Panc1 (cell line): ENCODE measurements at regions not wholly inside any gene's neighbourhood (a gene's known extent, or its start where the extent isn't known, plus 50 kb on each side); places are given as distances from the start of the nearest gene placed in this dataset.

Source experiments
- ATAC-seq: fragments of 200-7000 bp; cut with Tn5 transposase; 2 replicates; pipeline ENCODE4 v1.9.1; 2020; ENCODE audit warnings: mild to moderate bottlenecking, moderate library complexity
- BruUV-seq: library from RNA; stranded (reverse); fragments of 400-500 nt; replicated peaks from 2 replicates; lab custom pipeline; 2021; lab: Mats Ljungman, UMichigan
- CTCF ChIA-PET: fragments of 300-600 bp; sonication (Branson Sonifier 250); formaldehyde crosslinking; loops from one replicate; lab custom pipeline; 2022; ENCODE audit warnings: antibody characterized with exemption; lab: Charles Lee
- POLR2A ChIA-PET: fragments of 300-600 bp; sonication (Branson Sonifier 250); formaldehyde crosslinking; loops from one replicate; lab custom pipeline; 2022; ENCODE audit warnings: antibody characterized with exemption; lab: Charles Lee
- DNase-seq: peaks from one replicate; pipeline ENCODE4 v3.0.0-alpha.2; 2010; ENCODE audit warnings: low read depth, low spot score
- H3K27ac ChIP-seq: 2 replicates; pipeline ENCODE4 v1.5.1; 2011; ENCODE audit warnings: mild to moderate bottlenecking, low read length, inconsistent platforms
- H3K27me3 ChIP-seq: fragments of 200-500 bp; sonication (Bioruptor generic); 2 replicates; pipeline ENCODE4 v1.6.0; 2014; ENCODE audit warnings: low read length, inconsistent platforms; ENCODE audit not compliant: control insufficient read depth, insufficient read depth
- H3K36me3 ChIP-seq: fragments of 200-500 bp; sonication (Bioruptor generic); 2 replicates; pipeline ENCODE4 v1.5.1; 2014; ENCODE audit warnings: inconsistent platforms, mild to moderate bottlenecking, low read length, moderate library complexity; ENCODE audit not compliant: control insufficient read depth, insufficient read depth
- H3K4me1 ChIP-seq: 2 replicates; pipeline ENCODE4 v1.5.1; 2011; ENCODE audit warnings: inconsistent platforms, mild to moderate bottlenecking, low read length, moderate library complexity; ENCODE audit not compliant: control insufficient read depth, insufficient read depth
- H3K4me3 ChIP-seq, 2 experiments: 2 replicates each; pipeline ENCODE4 v1.5.1; 2011 to 2012; ENCODE audit warnings: low read depth in 2 of 2, low read length in 2 of 2, mild to moderate bottlenecking in 2 of 2, inconsistent platforms in 1 of 2, moderate library complexity in 1 of 2
- H3K9me3 ChIP-seq: fragments of 200-500 bp; sonication (Bioruptor generic); 2 replicates; pipeline ENCODE4 v1.5.1; 2014; ENCODE audit warnings: low read depth, mild to moderate bottlenecking, inconsistent platforms, low read length, moderate library complexity; ENCODE audit not compliant: control insufficient read depth, insufficient read depth
- CTCF ChIP-seq: fragments of 450-650 bp; IDR thresholded peaks from 2 replicates; pipeline ENCODE4 v1.5.1; 2017; ENCODE audit warnings: mild to moderate bottlenecking
- POLR2AphosphoS5 ChIP-seq: IDR thresholded peaks from 2 replicates; pipeline ENCODE4 v1.6.1; 2012; ENCODE audit warnings: mild to moderate bottlenecking, low read depth, low read length, moderate library complexity
- REST ChIP-seq, 2 experiments: IDR thresholded peaks; 2 replicates each; pipeline ENCODE4 v1.6.1; 2011 to 2012; ENCODE audit warnings: low read depth in 2 of 2, control low read depth in 1 of 2, low read length in 1 of 2, mild to moderate bottlenecking in 1 of 2, moderate library complexity in 1 of 2; ENCODE audit not compliant: insufficient read depth in 1 of 2
- SIN3A ChIP-seq: IDR thresholded peaks from 2 replicates; pipeline ENCODE4 v1.6.1; 2012; ENCODE audit warnings: low read depth, mild to moderate bottlenecking, low read length, moderate library complexity, borderline replicate concordance; ENCODE audit not compliant: insufficient read depth
- TCF7L2 ChIP-seq: IDR thresholded peaks from 2 replicates; pipeline ENCODE4 v1.6.1; 2011; ENCODE audit warnings: mild to moderate bottlenecking, low read depth, low read length, inconsistent platforms
- in situ Hi-C: cut with HindIII; loops from 2 replicates; pipeline ENCODE4 v1.10.0; 2016; ENCODE audit warnings: low sequenced_read_pairs, low pct_unique_long_range_greater_than_20kb
- intact Hi-C: fragments of 100-400 bp; cut with micrococcal nuclease; formaldehyde crosslinking; loops from one replicate; pipeline ENCODE4 v1.10.0; 2022; ENCODE audit not compliant: unreplicated experiment

GRCh38 chr10:118926441-118926840 is 103.1 kb upstream of the NANOS1 start:
- no peak for TF ChIP-seq POLR2AphosphoS5
- no peak for TF ChIP-seq REST (IDR thresholded peaks at IDR 0.05; ENCODE audit: insufficient read depth in 1 of 2, low read depth in 2 of 2, low read length in 1 of 2)
- no peak for TF ChIP-seq CTCF
- no peak for TF ChIP-seq TCF7L2
- no peak for TF ChIP-seq SIN3A
- no TSS peak for BruUV-seq
- H3K27ac ChIP-seq, result no peak overlapping the region
- no peaks in the 10 kb centered on the region for H3K4me1 ChIP-seq
- peaks cover 6% of the 10 kb centered on the region; the same call in 1 of the 2 replicates for H3K9me3 ChIP-seq
- CTCF ChIA-PET, result no interaction called here
- ATAC-seq (no peak), DNase-seq (no peak)
- H3K4me3 ChIP-seq, result no peak overlapping the region
- no peaks in the 10 kb centered on the region for H3K36me3 ChIP-seq
- POLR2A ChIA-PET, result no interaction called here
- H3K27me3 ChIP-seq, result no peaks in the 10 kb centered on the region
- intact Hi-C loops, result no loop called here
- in situ Hi-C loops, result no loop called here

GRCh38 chr10:118926903-118927302 is 102.6 kb upstream of the NANOS1 start:
- Histone ChIP-seq H3K36me3 (no peaks in the 10 kb centered on the region), H3K4me1 (no peaks in the 10 kb centered on the region), H3K27ac (no peak overlapping the region), H3K27me3 (no peaks in the 10 kb centered on the region), H3K4me3 (no peak overlapping the region), H3K9me3 (peaks cover 8% of the 10 kb centered on the region; the same call in 1 of the 2 replicates)
- TF ChIP-seq CTCF (no peak), TCF7L2 (no peak), SIN3A (no peak), REST (IDR thresholded peaks at IDR 0.05; ENCODE audit: insufficient read depth in 1 of 2, low read depth in 2 of 2, low read length in 1 of 2) (no peak), POLR2AphosphoS5 (no peak)
- ATAC-seq (no peak), DNase-seq (no peak)
- ChIA-PET CTCF (no interaction called here), POLR2A (no interaction called here)
- intact Hi-C loops, result no loop called here
- in situ Hi-C loops, result no loop called here
- BruUV-seq, result no TSS peak
